H9 (cell line): ENCODE measurements at regions not wholly inside any gene's neighbourhood (a gene's known extent, or its start where the extent isn't known, plus 50 kb on each side); places are given as distances from the start of the nearest gene placed in this dataset.

ENCODE experiments used
- DNase-seq: peaks from one replicate; pipeline ENCODE4 v3.0.0-alpha.2; 2017
- H2AFZ ChIP-seq: one replicate; pipeline ENCODE4 v1.6.1; 2013; ENCODE audit warnings: mild to moderate bottlenecking, low read length, control low read depth, moderate library complexity
- H2AK5ac ChIP-seq: 2 replicates; pipeline ENCODE4 v1.6.1; 2013; ENCODE audit warnings: low read length, control low read depth, mixed read lengths; ENCODE audit not compliant: insufficient read length
- H2BK120ac ChIP-seq: one replicate; pipeline ENCODE4 v1.6.1; 2013; ENCODE audit warnings: low read depth, mild to moderate bottlenecking, low read length, control low read depth, inconsistent platforms; ENCODE audit not compliant: poor library complexity, severe bottlenecking
- H2BK12ac ChIP-seq: 2 replicates; pipeline ENCODE4 v1.6.1; 2013; ENCODE audit warnings: low read length, control low read depth, mixed read lengths, low read depth; ENCODE audit not compliant: insufficient read length
- H2BK15ac ChIP-seq: 2 replicates; pipeline ENCODE4 v1.6.1; 2013; ENCODE audit warnings: low read depth, low read length, control low read depth
- H2BK20ac ChIP-seq: one replicate; pipeline ENCODE4 v1.6.1; 2013; ENCODE audit warnings: low read depth, mild to moderate bottlenecking, low read length, control low read depth, inconsistent platforms; ENCODE audit not compliant: poor library complexity, severe bottlenecking
- H2BK5ac ChIP-seq: 2 replicates; pipeline ENCODE4 v1.6.1; 2013; ENCODE audit warnings: low read length, control low read depth, mixed read lengths; ENCODE audit not compliant: insufficient read length
- H3K14ac ChIP-seq: 2 replicates; pipeline ENCODE4 v1.6.1; 2013; ENCODE audit warnings: low read length, control low read depth; ENCODE audit not compliant: insufficient read depth
- H3K18ac ChIP-seq: 2 replicates; pipeline ENCODE4 v1.6.1; 2013; ENCODE audit warnings: low read depth, mild to moderate bottlenecking, mixed read lengths, low read length, control low read depth; ENCODE audit not compliant: insufficient read length
- H3K23ac ChIP-seq: 2 replicates; pipeline ENCODE4 v1.6.1; 2013; ENCODE audit warnings: low read length, control low read depth, mixed read lengths, low read depth; ENCODE audit not compliant: insufficient read length
- H3K23me2 ChIP-seq: 2 replicates; pipeline ENCODE4 v1.6.1; 2013; ENCODE audit warnings: low read depth, mild to moderate bottlenecking, mixed read lengths, low read length, control low read depth; ENCODE audit not compliant: insufficient read length, poor library complexity, severe bottlenecking
- H3K27ac ChIP-seq: 2 replicates; pipeline ENCODE4 v1.5.1; 2013; ENCODE audit warnings: low read length, control low read depth, mixed read lengths, low read depth; ENCODE audit not compliant: insufficient read length
- H3K27me3 ChIP-seq: 2 replicates; pipeline ENCODE4 v1.6.1; 2013; ENCODE audit warnings: low read length, control low read depth, inconsistent platforms; ENCODE audit not compliant: insufficient read depth
- H3K4ac ChIP-seq: 2 replicates; pipeline ENCODE4 v1.6.1; 2013; ENCODE audit warnings: low read depth, mild to moderate bottlenecking, control low read depth, inconsistent platforms, low read length, moderate library complexity
- H3K4me1 ChIP-seq: 2 replicates; pipeline ENCODE4 v1.6.1; 2013; ENCODE audit warnings: low read length, control low read depth, inconsistent platforms; ENCODE audit not compliant: insufficient read depth
- H3K4me2 ChIP-seq: 2 replicates; pipeline ENCODE4 v1.6.1; 2013; ENCODE audit warnings: low read length, control low read depth, mixed read lengths; ENCODE audit not compliant: insufficient read length, insufficient read depth
- H3K56ac ChIP-seq: 2 replicates; pipeline ENCODE4 v1.6.1; 2013; ENCODE audit warnings: low read depth, mild to moderate bottlenecking, mixed read lengths, low read length, control low read depth; ENCODE audit not compliant: insufficient read length
- H3K79me1 ChIP-seq: 2 replicates; pipeline ENCODE4 v1.6.1; 2013; ENCODE audit warnings: low read depth, mild to moderate bottlenecking, moderate library complexity, low read length, control low read depth, inconsistent platforms; ENCODE audit not compliant: insufficient read depth, poor library complexity, severe bottlenecking
- H3K79me2 ChIP-seq: 2 replicates; pipeline ENCODE4 v1.6.1; 2013; ENCODE audit warnings: low read length, control low read depth, inconsistent platforms; ENCODE audit not compliant: insufficient read depth
- H3K9ac ChIP-seq: 2 replicates; pipeline ENCODE4 v1.6.1; 2013; ENCODE audit warnings: low read length, control low read depth, mixed read lengths; ENCODE audit not compliant: insufficient read length; ENCODE audit errors: extremely low read depth
- H3K9me3 ChIP-seq: one replicate; pipeline ENCODE4 v1.6.1; 2013; ENCODE audit warnings: low read depth, low read length, inconsistent platforms; ENCODE audit not compliant: control insufficient read depth
- H3T11ph ChIP-seq: one replicate; pipeline ENCODE4 v1.6.1; 2013; ENCODE audit warnings: mild to moderate bottlenecking, low read length, control low read depth, inconsistent platforms
- H4K20me1 ChIP-seq: one replicate; pipeline ENCODE4 v1.6.1; 2013; ENCODE audit not compliant: control insufficient read depth, insufficient read length, insufficient read depth
- H4K5ac ChIP-seq: 2 replicates; pipeline ENCODE4 v1.6.1; 2013; ENCODE audit warnings: low read depth, mild to moderate bottlenecking, mixed read lengths, low read length, control low read depth; ENCODE audit not compliant: insufficient read length
- H4K8ac ChIP-seq: replicated peaks from 2 replicates; pipeline ENCODE4 v1.6.1; 2013; ENCODE audit warnings: low read length, control low read depth, mixed read lengths, low read depth; ENCODE audit not compliant: insufficient read length
- H4K91ac ChIP-seq: 2 replicates; pipeline ENCODE4 v1.6.1; 2013; ENCODE audit warnings: low read depth, mild to moderate bottlenecking, moderate library complexity, mixed read lengths, low read length, control low read depth; ENCODE audit not compliant: insufficient read length
- H3K27ac Mint-ChIP-seq, 3 experiments: 2 replicates in 2 of 3; 3 replicates in 1 of 3; pipeline ENCODE4 v1.8.0; 2020 to 2021; ENCODE audit warnings: mixed read lengths in 3 of 3, mild to moderate bottlenecking in 1 of 3, moderate library complexity in 1 of 3
- H3K27me3 Mint-ChIP-seq: 2 replicates; pipeline ENCODE4 v1.8.0; 2021; ENCODE audit warnings: low read depth, mild to moderate bottlenecking, moderate library complexity, mixed read lengths
- H3K36me3 Mint-ChIP-seq, 3 experiments: 2 replicates in 2 of 3; 3 replicates in 1 of 3; pipeline ENCODE4 v1.8.0; 2020 to 2021; ENCODE audit warnings: low read depth in 3 of 3, mixed read lengths in 3 of 3; ENCODE audit not compliant: insufficient read depth in 1 of 3
- H3K4me1 Mint-ChIP-seq, 2 experiments: 2 replicates each; pipeline ENCODE4 v1.8.0; 2020; ENCODE audit warnings: mixed read lengths in 2 of 2
- H3K4me3 Mint-ChIP-seq, 2 experiments: 2 replicates in 1 of 2; 3 replicates in 1 of 2; pipeline ENCODE4 v1.8.0; 2020 to 2021; ENCODE audit warnings: mild to moderate bottlenecking in 2 of 2, mixed read lengths in 2 of 2, moderate library complexity in 1 of 2
- H3K9me3 Mint-ChIP-seq, 2 experiments: 2 replicates in 1 of 2; 3 replicates in 1 of 2; pipeline ENCODE4 v1.8.0; 2020; ENCODE audit warnings: mild to moderate bottlenecking in 2 of 2, mixed read lengths in 2 of 2, moderate library complexity in 1 of 2
- WGBS: extraction: QIAGEN DNeasy Blood & Tissue Kit; methylation state at CpG from one replicate; pipeline ENCODE4 v1.1.7; 2013; ENCODE audit warnings: missing lambda C conversion rate, low lambda C conversion rate, mixed read lengths; ENCODE audit not compliant: insufficient read length; ENCODE audit errors: extremely low coverage; 5-methylcytosine and 5-hydroxymethylcytosine counted together
- TF ChIP-seq, protein P1 (sequence below): fragments of 200-600 bp; sonication (generic); conservative IDR thresholded peaks from 3 replicates; pipeline ENCODE4 v1.8.0; 2021; ENCODE audit warnings: antibody characterized with exemption, mild to moderate bottlenecking

GRCh38 chr9:1454616-1455347 lies 404.6 kb downstream of the DMRT2 start:
- H2BK120ac ChIP-seq = no peak overlapping the region
- no peak overlapping the region for H3T11ph ChIP-seq
- no peaks in the 10 kb centered on the region for H3K79me1 ChIP-seq
- H3K4me3 Mint-ChIP-seq = no peak overlapping the region
- TF ChIP-seq, protein P1, sequence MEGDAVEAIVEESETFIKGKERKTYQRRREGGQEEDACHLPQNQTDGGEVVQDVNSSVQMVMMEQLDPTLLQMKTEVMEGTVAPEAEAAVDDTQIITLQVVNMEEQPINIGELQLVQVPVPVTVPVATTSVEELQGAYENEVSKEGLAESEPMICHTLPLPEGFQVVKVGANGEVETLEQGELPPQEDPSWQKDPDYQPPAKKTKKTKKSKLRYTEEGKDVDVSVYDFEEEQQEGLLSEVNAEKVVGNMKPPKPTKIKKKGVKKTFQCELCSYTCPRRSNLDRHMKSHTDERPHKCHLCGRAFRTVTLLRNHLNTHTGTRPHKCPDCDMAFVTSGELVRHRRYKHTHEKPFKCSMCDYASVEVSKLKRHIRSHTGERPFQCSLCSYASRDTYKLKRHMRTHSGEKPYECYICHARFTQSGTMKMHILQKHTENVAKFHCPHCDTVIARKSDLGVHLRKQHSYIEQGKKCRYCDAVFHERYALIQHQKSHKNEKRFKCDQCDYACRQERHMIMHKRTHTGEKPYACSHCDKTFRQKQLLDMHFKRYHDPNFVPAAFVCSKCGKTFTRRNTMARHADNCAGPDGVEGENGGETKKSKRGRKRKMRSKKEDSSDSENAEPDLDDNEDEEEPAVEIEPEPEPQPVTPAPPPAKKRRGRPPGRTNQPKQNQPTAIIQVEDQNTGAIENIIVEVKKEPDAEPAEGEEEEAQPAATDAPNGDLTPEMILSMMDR = no peak
- no peak for DNase-seq
- H3K36me3 Mint-ChIP-seq = no peaks in the 10 kb centered on the region
- H3K4me1 Mint-ChIP-seq = no peaks in the 10 kb centered on the region
- no peak overlapping the region for H4K5ac ChIP-seq
- no peak overlapping the region for H3K18ac ChIP-seq
- H3K56ac ChIP-seq = no peak overlapping the region
- no peak overlapping the region for H4K8ac ChIP-seq
- H2AK5ac ChIP-seq = no peak overlapping the region
- no peak overlapping the region for H3K23ac ChIP-seq
- H2BK12ac ChIP-seq = no peak overlapping the region
- peaks cover 12% of the 10 kb centered on the region for H3K27me3 Mint-ChIP-seq
- H4K20me1 ChIP-seq = no peaks in the 10 kb centered on the region
- no peak overlapping the region for H3K27ac ChIP-seq
- H3K27me3 ChIP-seq = no peaks in the 10 kb centered on the region
- no peaks in the 10 kb centered on the region for H3K79me2 ChIP-seq
- H3K4ac ChIP-seq = no peak overlapping the region
- H3K9ac ChIP-seq = no peak overlapping the region
- no peaks in the 10 kb centered on the region for H3K23me2 ChIP-seq
- H3K9me3 Mint-ChIP-seq = peaks cover 11 to 43% of the 10 kb centered on the region in 2 experiments
- no peak overlapping the region for H4K91ac ChIP-seq
- H2BK5ac ChIP-seq = no peak overlapping the region
- H3K27ac Mint-ChIP-seq = no peak overlapping the region
- H3K4me1 ChIP-seq = no peaks in the 10 kb centered on the region
- H3K9me3 ChIP-seq = peaks cover 4% of the 10 kb centered on the region
- H2BK20ac ChIP-seq = no peak overlapping the region
- no peak overlapping the region for H3K14ac ChIP-seq
- no peak overlapping the region for H2BK15ac ChIP-seq
- no CpG with 5 or more reads among the region's 7 CpGs for WGBS
- H2AFZ ChIP-seq = no peak overlapping the region
- H3K4me2 ChIP-seq = no peak overlapping the region
